ENCODE measurements at regions not wholly inside any gene's neighbourhood (a gene's known extent, or its start where the extent isn't known, plus 50 kb on each side); places are given as distances from the start of the nearest gene placed in this dataset.

GRCh38 chr6:81373414-81373813 lies 379.1 kb downstream of the TENT5A start:
- TF ChIP-seq POLR2A (IDR thresholded peaks at IDR 0.05) (no peak), CTCF (IDR thresholded peaks at IDR 0.05) (no peak)
